GM21367 (cell line): ENCODE measurements at regions not wholly inside any gene's neighbourhood (a gene's known extent, or its start where the extent isn't known, plus 50 kb on each side); places are given as distances from the start of the nearest gene placed in this dataset.
"Not testable (repeated sequence)": the region's sequence is repeated elsewhere in the genome, so short reads cannot be mapped to it uniquely, and the experiment has no call there.

Experiments
- ATAC-seq: cut with Tn5 transposase; IDR thresholded peaks from one replicate; pipeline ENCODE4 v1.9.1; 2021; ENCODE audit not compliant: unreplicated experiment

- ATAC-seq: no peak
These were observed 1294.5 kb downstream of the KHDRBS2 start for GRCh38 chr6:60991427-60992028.

GRCh38 chr6:60952500-60952899, 1333.5 kb downstream of the KHDRBS2 start:
- ATAC-seq: no peak

GRCh38 chr6:60950221-60950923, 1335.7 kb downstream of the KHDRBS2 start:
- ATAC-seq: not testable (repeated sequence)

- ATAC-seq: not testable (repeated sequence)
These were observed 1338.6 kb downstream of the KHDRBS2 start for GRCh38 chr6:60947416-60947815.

- not testable (repeated sequence) for ATAC-seq
These were observed 1341.2 kb downstream of the KHDRBS2 start for GRCh38 chr6:60944803-60945202.

DNA sequence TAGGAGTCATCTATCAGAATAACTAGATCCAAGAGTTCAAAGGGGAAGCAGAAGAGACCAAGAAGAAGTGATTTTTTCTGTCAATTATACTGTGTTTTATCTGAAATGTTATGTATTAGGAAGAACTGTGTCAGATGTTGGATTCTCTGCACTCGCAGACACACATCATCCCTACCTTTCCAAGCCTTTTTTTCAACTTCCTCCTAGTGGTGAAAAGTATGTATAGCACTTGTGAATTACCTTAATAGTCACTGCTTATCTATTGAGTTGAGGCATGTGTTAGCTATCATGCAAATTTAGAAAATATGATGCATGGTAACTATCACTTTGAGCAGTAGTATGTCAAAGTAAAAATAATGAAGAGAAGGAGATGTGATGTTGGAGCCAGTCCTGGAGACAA, 1350.1 kb downstream of the KHDRBS2 start:
- not testable (repeated sequence) for ATAC-seq

GRCh38 chr6:60919652-60920051, 1366.4 kb downstream of the KHDRBS2 start:
- not testable (repeated sequence) for ATAC-seq

DNA sequence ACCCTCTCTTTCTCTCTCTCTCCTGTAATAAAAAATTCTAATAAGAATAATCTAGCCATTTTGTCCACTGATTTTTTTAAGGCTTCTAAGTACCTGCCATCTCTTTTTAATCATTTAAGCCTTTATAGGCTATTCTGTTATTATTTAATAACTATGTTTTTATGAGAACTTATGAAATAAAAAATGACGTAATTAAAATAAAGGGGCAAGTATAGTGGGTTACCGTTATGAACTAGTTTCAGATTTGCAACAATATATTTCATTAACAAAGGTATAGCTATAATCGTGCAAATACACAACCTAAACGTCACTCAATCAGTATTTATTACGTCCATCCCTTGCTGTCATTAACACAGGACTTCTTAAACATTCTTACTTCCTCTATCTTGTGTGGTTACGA, 1382.2 kb downstream of the KHDRBS2 start:
- not testable (repeated sequence) for ATAC-seq

- not testable (repeated sequence) for ATAC-seq
These were observed 1392.7 kb downstream of the KHDRBS2 start for GRCh38 chr6:60893374-60893773.

GRCh38 chr6:60891606-60892005, 1394.4 kb downstream of the KHDRBS2 start:
- ATAC-seq: no peak

GRCh38 chr6:60877396-60877795, 1408.6 kb downstream of the KHDRBS2 start:
- not testable (repeated sequence) for ATAC-seq

- ATAC-seq: not testable (repeated sequence)
These were observed 1415.2 kb downstream of the KHDRBS2 start for GRCh38 chr6:60870779-60871178.

- ATAC-seq: no peak
These were observed 1418.5 kb downstream of the KHDRBS2 start for GRCh38 chr6:60867548-60867947.

GRCh38 chr6:60843175-60843982, 1442.6 kb downstream of the KHDRBS2 start:
- not testable (repeated sequence) for ATAC-seq

- ATAC-seq: not testable (repeated sequence)
These were observed 1455.3 kb downstream of the KHDRBS2 start for GRCh38 chr6:60830726-60831125.

GRCh38 chr6:60822597-60822996, 1463.4 kb downstream of the KHDRBS2 start:
- ATAC-seq: not testable (repeated sequence)

GRCh38 chr6:60818072-60818471, 1468.0 kb downstream of the KHDRBS2 start:
- ATAC-seq: not testable (repeated sequence)

DNA sequence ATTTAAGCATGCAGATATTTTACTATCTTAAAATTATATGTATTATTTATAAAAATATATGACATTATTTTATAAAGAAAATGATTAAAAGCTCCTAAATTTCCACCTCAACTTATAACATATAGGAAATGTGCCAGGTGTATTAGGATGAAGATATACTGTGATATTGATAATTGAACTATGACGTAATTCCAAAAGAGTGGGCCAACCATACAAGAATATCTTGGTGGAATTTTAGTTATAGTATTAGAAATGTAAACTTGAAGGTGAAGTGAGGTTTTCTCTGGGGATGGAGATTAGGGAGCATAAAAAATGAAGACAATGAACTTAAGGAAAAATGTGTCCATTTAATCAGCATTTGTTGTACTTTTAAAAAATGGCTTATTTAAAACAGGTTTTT, 1471.2 kb downstream of the KHDRBS2 start:
- not testable (repeated sequence) for ATAC-seq

GRCh38 chr6:60813897-60814596, 1472.0 kb downstream of the KHDRBS2 start:
- ATAC-seq: not testable (repeated sequence)

GRCh38 chr6:60810216-60810615, 1475.8 kb downstream of the KHDRBS2 start:
- ATAC-seq: not testable (repeated sequence)

DNA sequence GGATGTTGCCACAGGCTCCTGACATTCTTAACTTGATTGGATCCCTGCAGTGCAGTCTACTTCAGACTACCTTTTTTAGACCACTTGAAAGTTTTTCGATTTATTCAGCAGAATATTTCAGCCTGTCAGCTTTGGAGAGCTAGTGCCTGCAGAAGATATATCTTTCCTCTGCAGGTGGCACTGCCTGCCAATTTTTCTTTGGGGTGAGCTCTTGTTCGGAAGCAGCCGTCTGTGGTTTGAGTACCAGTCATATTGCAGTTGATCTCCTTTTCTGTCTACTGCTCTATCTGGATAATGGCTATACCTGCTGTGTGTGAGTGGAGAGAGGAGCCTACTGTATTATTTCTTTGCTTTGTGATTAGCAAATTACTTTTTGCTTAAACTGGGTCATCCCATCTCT, 1486.9 kb downstream of the KHDRBS2 start:
- ATAC-seq: not testable (repeated sequence)
